Liver (tissue), 8 donors: ENCODE measurements at regions not wholly inside any gene's neighbourhood (a gene's known extent, or its start where the extent isn't known, plus 50 kb on each side); places are given as distances from the start of the nearest gene placed in this dataset.

ENCODE experiments used
- DNase-seq: peaks from one replicate; pipeline ENCODE4 v3.0.0-alpha.2; 2017; ENCODE audit warnings: low spot score
- H3K27ac ChIP-seq, 2 donors: one replicate each; pipeline ENCODE4 v1.7.0; 2013; ENCODE audit warnings: inconsistent platforms in 2 of 2, low read length in 2 of 2, control low read depth in 1 of 2, low read depth in 1 of 2, mild to moderate bottlenecking in 1 of 2
- H3K27me3 ChIP-seq, 4 donors: one replicate each; pipeline versions ENCODE4 v1.6.1 to v1.7.0; 2013; ENCODE audit warnings: low read length in 3 of 4, inconsistent platforms in 1 of 4, mild to moderate bottlenecking in 1 of 4, moderate library complexity in 1 of 4; ENCODE audit not compliant: control insufficient read depth in 4 of 4, insufficient read depth in 4 of 4
- H3K36me3 ChIP-seq, 4 donors: one replicate each; pipeline versions ENCODE4 v1.6.1 to v1.7.0; 2013; ENCODE audit warnings: low read length in 3 of 4, mild to moderate bottlenecking in 3 of 4, low read depth in 1 of 4, moderate library complexity in 1 of 4; ENCODE audit not compliant: control insufficient read depth in 4 of 4, insufficient read depth in 3 of 4
- H3K4me1 ChIP-seq, 4 donors: one replicate each; pipeline versions ENCODE4 v1.6.1 to v1.7.0; 2013; ENCODE audit warnings: low read length in 3 of 4, mild to moderate bottlenecking in 3 of 4, moderate library complexity in 1 of 4; ENCODE audit not compliant: control insufficient read depth in 4 of 4, insufficient read depth in 4 of 4
- H3K4me3 ChIP-seq, 3 donors: one replicate each; pipeline versions ENCODE4 v1.6.1 to v1.7.0; 2013; ENCODE audit warnings: low read length in 3 of 3, control low read depth in 1 of 3, low read depth in 1 of 3, mild to moderate bottlenecking in 1 of 3
- H3K9ac ChIP-seq, 2 donors: one replicate each; pipeline ENCODE4 v1.7.0; 2013; ENCODE audit warnings: low read length in 2 of 2, mild to moderate bottlenecking in 2 of 2, moderate library complexity in 2 of 2, control low read depth in 1 of 2, low read depth in 1 of 2
- H3K9me3 ChIP-seq, 4 donors: one replicate each; pipeline versions ENCODE4 v1.6.1 to v1.7.0; 2013; ENCODE audit warnings: low read length in 3 of 4; ENCODE audit not compliant: control insufficient read depth in 4 of 4
- EGR1 ChIP-seq, 2 donors: IDR thresholded peaks; 2 replicates each; pipeline ENCODE4 v1.6.1; 2016 to 2018; ENCODE audit warnings: antibody characterized with exemption in 2 of 2, low read depth in 2 of 2
- FOXA1 ChIP-seq: IDR thresholded peaks from 2 replicates; pipeline ENCODE4 v1.6.1; 2016; ENCODE audit warnings: antibody characterized with exemption
- FOXA2 ChIP-seq: IDR thresholded peaks from 2 replicates; pipeline ENCODE4 v1.6.1; 2016; ENCODE audit warnings: antibody characterized with exemption
- HNF4G ChIP-seq: IDR thresholded peaks from 2 replicates; pipeline ENCODE4 v1.6.1; 2016; ENCODE audit warnings: antibody characterized with exemption
- WGBS: extraction: QIAGEN DNeasy Blood & Tissue Kit; methylation state at CpG from one replicate; pipeline ENCODE4 v1.1.7; 2013; 5-methylcytosine and 5-hydroxymethylcytosine counted together
- TF ChIP-seq, protein P1 (sequence below): IDR thresholded peaks from 2 replicates; pipeline ENCODE4 v1.6.1; 2016; ENCODE audit warnings: antibody characterized with exemption
- TF ChIP-seq, protein P2 (sequence below): fragments of 150-350 bp; IDR thresholded peaks from 2 replicates; pipeline ENCODE4 v1.5.1; 2017; ENCODE audit warnings: improper control_type of control experiment, low read depth, low read length; ENCODE audit not compliant: missing input control
- TF ChIP-seq, protein P3 (sequence below): IDR thresholded peaks from 2 replicates; pipeline ENCODE4 v1.6.1; 2016; ENCODE audit warnings: antibody characterized with exemption, mild to moderate bottlenecking
- TF ChIP-seq, protein P4 (sequence below): IDR thresholded peaks from 2 replicates; pipeline ENCODE4 v1.6.1; 2016; ENCODE audit warnings: antibody characterized with exemption
- donor health status: healthy.
- donor health status: healthy.
- donor health status: healthy.
- donor health status: healthy.
- donor health status: healthy.

DNA sequence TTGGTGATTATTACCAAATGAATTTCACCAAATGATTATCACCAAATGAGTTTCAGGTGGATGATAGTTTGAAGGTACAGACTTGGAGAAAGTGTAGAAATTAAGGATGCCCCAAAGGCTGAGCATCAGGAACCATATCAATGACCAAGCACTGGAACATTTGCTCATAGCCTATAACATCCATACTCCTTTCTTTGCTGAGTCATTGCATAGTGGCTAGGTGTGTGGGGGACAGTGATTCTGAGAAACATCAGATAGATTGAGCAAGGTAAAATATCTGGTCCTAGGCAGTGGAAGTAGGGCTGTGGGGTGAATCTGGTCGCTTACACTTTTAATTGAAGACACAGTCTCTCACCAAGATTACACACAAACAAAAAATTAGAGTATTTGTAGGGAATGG is 1362.5 kb upstream of the PABPC4L start:
- WGBS, result 68% methylated on average over 1 of the region's 1 CpG
- Histone ChIP-seq H3K4me3 (no peak overlapping the region), H3K27me3 (no peaks in the 10 kb centered on the region)

DNA sequence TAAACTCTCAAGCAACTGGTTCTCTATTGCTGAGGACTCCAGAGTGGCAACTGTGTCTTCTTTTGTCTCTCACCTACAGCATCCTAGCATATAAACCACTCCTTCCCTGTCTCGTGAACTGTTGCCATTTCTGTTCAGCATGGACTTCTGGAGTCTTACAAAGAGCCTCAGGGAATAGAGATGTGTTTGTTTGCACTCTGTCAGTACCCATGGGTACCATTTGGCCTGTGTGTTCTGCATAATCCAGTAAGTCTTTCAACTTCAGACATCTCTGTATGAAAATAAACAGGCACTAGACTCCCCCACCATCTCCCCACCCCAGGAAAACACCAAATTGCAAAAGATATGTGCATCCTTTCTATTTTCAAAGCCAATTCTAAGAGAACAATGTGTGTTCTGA is 1351.6 kb upstream of the PABPC4L start:
- H3K36me3 ChIP-seq, result no peaks in the 10 kb centered on the region
- no peak overlapping the region for H3K27ac ChIP-seq
- H3K4me3 ChIP-seq, result no peak overlapping the region
- H3K4me1 ChIP-seq, result no peaks in the 10 kb centered on the region
- 69% methylated on average over 1 of the region's 1 CpG for WGBS
- no peaks in the 10 kb centered on the region for H3K9me3 ChIP-seq
- TF ChIP-seq, protein P1, sequence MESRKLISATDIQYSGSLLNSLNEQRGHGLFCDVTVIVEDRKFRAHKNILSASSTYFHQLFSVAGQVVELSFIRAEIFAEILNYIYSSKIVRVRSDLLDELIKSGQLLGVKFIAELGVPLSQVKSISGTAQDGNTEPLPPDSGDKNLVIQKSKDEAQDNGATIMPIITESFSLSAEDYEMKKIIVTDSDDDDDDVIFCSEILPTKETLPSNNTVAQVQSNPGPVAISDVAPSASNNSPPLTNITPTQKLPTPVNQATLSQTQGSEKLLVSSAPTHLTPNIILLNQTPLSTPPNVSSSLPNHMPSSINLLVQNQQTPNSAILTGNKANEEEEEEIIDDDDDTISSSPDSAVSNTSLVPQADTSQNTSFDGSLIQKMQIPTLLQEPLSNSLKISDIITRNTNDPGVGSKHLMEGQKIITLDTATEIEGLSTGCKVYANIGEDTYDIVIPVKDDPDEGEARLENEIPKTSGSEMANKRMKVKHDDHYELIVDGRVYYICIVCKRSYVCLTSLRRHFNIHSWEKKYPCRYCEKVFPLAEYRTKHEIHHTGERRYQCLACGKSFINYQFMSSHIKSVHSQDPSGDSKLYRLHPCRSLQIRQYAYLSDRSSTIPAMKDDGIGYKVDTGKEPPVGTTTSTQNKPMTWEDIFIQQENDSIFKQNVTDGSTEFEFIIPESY, result no peak
- H3K9ac ChIP-seq, result no peak overlapping the region
- DNase-seq, result no peak
- no peaks in the 10 kb centered on the region for H3K27me3 ChIP-seq

More for the DNA sequence above, 1362.5 kb upstream of the PABPC4L start:
- Histone ChIP-seq H3K27ac (no peak overlapping the region), H3K4me1 (no peaks in the 10 kb centered on the region), H3K36me3 (no peaks in the 10 kb centered on the region), H3K9me3 (no peaks in the 10 kb centered on the region), H3K9ac (no peak overlapping the region)
- TF ChIP-seq FOXA2 (no peak), HNF4G (no peak), EGR1 (IDR thresholded peaks at IDR 0.05; ENCODE audit: low read depth in 2 of 2) (no peak), FOXA1 (no peak)
- TF ChIP-seq, protein P1, result no peak
- TF ChIP-seq, protein P2, sequence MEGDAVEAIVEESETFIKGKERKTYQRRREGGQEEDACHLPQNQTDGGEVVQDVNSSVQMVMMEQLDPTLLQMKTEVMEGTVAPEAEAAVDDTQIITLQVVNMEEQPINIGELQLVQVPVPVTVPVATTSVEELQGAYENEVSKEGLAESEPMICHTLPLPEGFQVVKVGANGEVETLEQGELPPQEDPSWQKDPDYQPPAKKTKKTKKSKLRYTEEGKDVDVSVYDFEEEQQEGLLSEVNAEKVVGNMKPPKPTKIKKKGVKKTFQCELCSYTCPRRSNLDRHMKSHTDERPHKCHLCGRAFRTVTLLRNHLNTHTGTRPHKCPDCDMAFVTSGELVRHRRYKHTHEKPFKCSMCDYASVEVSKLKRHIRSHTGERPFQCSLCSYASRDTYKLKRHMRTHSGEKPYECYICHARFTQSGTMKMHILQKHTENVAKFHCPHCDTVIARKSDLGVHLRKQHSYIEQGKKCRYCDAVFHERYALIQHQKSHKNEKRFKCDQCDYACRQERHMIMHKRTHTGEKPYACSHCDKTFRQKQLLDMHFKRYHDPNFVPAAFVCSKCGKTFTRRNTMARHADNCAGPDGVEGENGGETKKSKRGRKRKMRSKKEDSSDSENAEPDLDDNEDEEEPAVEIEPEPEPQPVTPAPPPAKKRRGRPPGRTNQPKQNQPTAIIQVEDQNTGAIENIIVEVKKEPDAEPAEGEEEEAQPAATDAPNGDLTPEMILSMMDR, result no peak
- TF ChIP-seq, protein P3, sequence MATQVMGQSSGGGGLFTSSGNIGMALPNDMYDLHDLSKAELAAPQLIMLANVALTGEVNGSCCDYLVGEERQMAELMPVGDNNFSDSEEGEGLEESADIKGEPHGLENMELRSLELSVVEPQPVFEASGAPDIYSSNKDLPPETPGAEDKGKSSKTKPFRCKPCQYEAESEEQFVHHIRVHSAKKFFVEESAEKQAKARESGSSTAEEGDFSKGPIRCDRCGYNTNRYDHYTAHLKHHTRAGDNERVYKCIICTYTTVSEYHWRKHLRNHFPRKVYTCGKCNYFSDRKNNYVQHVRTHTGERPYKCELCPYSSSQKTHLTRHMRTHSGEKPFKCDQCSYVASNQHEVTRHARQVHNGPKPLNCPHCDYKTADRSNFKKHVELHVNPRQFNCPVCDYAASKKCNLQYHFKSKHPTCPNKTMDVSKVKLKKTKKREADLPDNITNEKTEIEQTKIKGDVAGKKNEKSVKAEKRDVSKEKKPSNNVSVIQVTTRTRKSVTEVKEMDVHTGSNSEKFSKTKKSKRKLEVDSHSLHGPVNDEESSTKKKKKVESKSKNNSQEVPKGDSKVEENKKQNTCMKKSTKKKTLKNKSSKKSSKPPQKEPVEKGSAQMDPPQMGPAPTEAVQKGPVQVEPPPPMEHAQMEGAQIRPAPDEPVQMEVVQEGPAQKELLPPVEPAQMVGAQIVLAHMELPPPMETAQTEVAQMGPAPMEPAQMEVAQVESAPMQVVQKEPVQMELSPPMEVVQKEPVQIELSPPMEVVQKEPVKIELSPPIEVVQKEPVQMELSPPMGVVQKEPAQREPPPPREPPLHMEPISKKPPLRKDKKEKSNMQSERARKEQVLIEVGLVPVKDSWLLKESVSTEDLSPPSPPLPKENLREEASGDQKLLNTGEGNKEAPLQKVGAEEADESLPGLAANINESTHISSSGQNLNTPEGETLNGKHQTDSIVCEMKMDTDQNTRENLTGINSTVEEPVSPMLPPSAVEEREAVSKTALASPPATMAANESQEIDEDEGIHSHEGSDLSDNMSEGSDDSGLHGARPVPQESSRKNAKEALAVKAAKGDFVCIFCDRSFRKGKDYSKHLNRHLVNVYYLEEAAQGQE, result no peak
- TF ChIP-seq, protein P4, sequence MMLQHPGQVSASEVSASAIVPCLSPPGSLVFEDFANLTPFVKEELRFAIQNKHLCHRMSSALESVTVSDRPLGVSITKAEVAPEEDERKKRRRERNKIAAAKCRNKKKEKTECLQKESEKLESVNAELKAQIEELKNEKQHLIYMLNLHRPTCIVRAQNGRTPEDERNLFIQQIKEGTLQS, result no peak
- no peak for DNase-seq
